Sigmoid colon (tissue), 6 donors: ENCODE measurements at regions not wholly inside any gene's neighbourhood (a gene's known extent, or its start where the extent isn't known, plus 50 kb on each side); places are given as distances from the start of the nearest gene placed in this dataset.
A peak's percentile ranks its signal among the peaks of the same experiment; 100 is the strongest.

Source experiments
- DNase-seq: peaks from one replicate; pipeline ENCODE4 v3.0.0-alpha.2; 2019
- H3K27ac ChIP-seq, 4 donors: fragments of 200-600 bp; sonication (generic); one replicate each; pipeline ENCODE4 v1.5.1; 2016 to 2019; ENCODE audit warnings: mild to moderate bottlenecking in 1 of 4
- H3K27me3 ChIP-seq, 3 donors: fragments of 200-600 bp; sonication (generic); one replicate each; pipeline ENCODE4 v1.5.1; 2019; ENCODE audit warnings: mild to moderate bottlenecking in 1 of 3
- H3K36me3 ChIP-seq, 4 donors: fragments of 200-600 bp; sonication (generic); one replicate each; pipeline ENCODE4 v1.5.1; 2016 to 2019
- H3K4me1 ChIP-seq, 4 donors: fragments of 200-600 bp; sonication (generic); one replicate each; pipeline ENCODE4 v1.5.1; 2017 to 2019
- H3K4me3 ChIP-seq, 4 donors: fragments of 200-600 bp; sonication (generic); one replicate each; pipeline ENCODE4 v1.5.1; 2017 to 2019; ENCODE audit warnings: mild to moderate bottlenecking in 2 of 4, moderate library complexity in 1 of 4
- H3K9me3 ChIP-seq, 4 donors: fragments of 200-600 bp in 3 of 4; sonication (generic) in 3 of 4; one replicate each; pipeline versions ENCODE4 v1.5.1 to v1.6.1; 2013 to 2019
- EP300 ChIP-seq, 4 donors: sonication (generic); formaldehyde crosslinking; IDR thresholded peaks; one replicate each; pipeline ENCODE4 v1.6.1; 2017; ENCODE audit warnings: antibody characterized with exemption in 4 of 4
- POLR2A ChIP-seq, 2 donors: fragments of 450-650 bp; IDR thresholded peaks; one replicate each; pipeline ENCODE4 v1.6.1; 2016; ENCODE audit warnings: antibody characterized with exemption in 2 of 2, mild to moderate bottlenecking in 2 of 2, moderate library complexity in 2 of 2
- POLR2AphosphoS5 ChIP-seq, 4 donors: sonication (generic); formaldehyde crosslinking; IDR thresholded peaks; one replicate each; pipeline ENCODE4 v1.6.1; 2017; ENCODE audit warnings: antibody characterized with exemption in 4 of 4
- WGBS, 2 donors: extraction: QIAGEN DNeasy Blood & Tissue Kit; methylation state at CpG; one replicate each; pipeline ENCODE4 v1.1.7; 2013; 5-methylcytosine and 5-hydroxymethylcytosine counted together
- intact Hi-C: fragments of 100-400 bp; cut with DNase I; formaldehyde crosslinking; loops from one replicate; pipeline ENCODE4 v1.15.1; 2023
- TF ChIP-seq, protein P1 (sequence below), 4 experiments: fragments of 450-650 bp in 3 of 4; fragments of 200-600 bp in 1 of 4; IDR thresholded peaks; one replicate each; pipeline ENCODE4 v1.5.1; 2016 to 2019; ENCODE audit warnings: antibody characterized with exemption in 4 of 4, mild to moderate bottlenecking in 3 of 4, moderate library complexity in 2 of 4
- donor health status: healthy with polysubstance abuse.
- donor health status: healthy.

DNA sequence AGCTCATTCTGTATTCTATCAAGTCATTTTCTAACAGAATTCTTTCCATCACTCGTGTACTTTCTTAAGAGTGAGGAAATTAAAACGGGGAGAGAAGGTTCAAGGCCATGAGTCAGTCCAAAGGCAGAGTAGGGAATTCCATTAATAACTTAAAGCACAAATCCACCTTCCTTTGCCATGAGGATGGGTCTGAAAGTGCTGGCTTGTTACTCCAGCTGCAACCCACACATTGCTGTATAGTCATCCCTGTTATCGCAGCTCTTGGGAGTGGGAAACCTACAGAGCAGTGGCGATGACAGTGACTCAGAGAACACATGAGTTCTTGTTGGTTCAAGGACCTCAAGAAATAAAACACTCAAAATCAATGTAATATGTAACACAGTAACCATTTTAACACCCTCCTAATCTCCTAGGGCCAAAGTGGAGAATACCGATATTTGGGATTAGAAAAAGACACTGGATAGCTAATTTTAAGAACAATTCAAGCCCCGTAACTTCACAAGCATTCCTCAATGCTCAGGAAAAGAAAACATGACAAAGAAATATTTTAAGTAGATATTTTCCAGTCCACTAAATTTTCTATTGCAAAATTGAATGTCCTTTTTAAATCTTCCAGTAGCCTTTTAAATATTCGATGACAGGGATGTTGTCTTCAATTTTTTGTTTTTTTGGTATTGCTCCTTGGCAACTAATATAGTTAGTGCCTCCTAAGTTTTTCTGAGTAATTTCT is 179.9 kb upstream of the THBS1 start:
- Histone ChIP-seq H3K4me1 (peaks cover 0 to 22% (median 14%) of the 10 kb centered on the region in 4 donors), H3K36me3 (no peaks in the 10 kb centered on the region), H3K27me3 (no peaks in the 10 kb centered on the region), H3K27ac (peak overlapping the region in 3 of 4 donors; percentile 15 to 65 (median 60)), H3K4me3 (no peak overlapping the region), H3K9me3 (no peaks in the 10 kb centered on the region)
- no peak for DNase-seq
- TF ChIP-seq POLR2A (IDR thresholded peaks at IDR 0.05) (no peak), POLR2AphosphoS5 (IDR thresholded peaks at IDR 0.05) (peak in 3 of 4 donors; percentile 30 to 55 (median 49))
- intact Hi-C loops, result loop anchor here (10.0 kb wide), 1 partner anchor 534 kb away; the partner anchor contains the start of gene EIF2AK4
- 94 to 96% methylated on average over 7 of the region's 7 CpGs for WGBS, 2 donors

DNA sequence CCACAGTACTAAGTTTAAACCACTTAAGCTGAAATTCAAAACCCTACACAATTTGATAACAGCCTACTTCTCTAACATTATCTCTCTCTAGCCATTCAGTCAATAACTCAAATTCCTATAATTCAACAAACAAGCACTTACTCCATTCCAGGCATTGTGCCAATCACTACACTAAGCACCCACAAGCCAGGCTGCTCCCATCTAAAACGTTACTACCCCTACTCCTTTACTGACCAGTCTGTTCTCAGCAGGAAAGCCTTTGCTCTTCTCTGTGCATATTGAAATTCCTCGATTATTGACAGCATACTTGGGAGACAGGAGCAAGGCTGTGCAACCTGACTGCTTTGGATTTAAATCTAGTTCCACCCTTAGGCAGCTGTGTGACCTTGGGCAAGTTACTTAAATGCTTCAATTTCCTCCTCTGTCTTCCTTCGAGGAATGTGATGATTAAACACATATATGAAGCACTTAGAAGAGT is 177.2 kb upstream of the THBS1 start:
- intact Hi-C loops, result loop anchor here (10.0 kb wide), 1 partner anchor 531 kb away; the partner anchor contains the start of gene EIF2AK4
- Histone ChIP-seq H3K27ac (no peak overlapping the region), H3K36me3 (no peaks in the 10 kb centered on the region), H3K4me3 (no peak overlapping the region), H3K27me3 (no peaks in the 10 kb centered on the region), H3K4me1 (peaks cover 0 to 22% (median 14%) of the 10 kb centered on the region in 4 donors), H3K9me3 (no peaks in the 10 kb centered on the region)
- WGBS, 2 donors, result 6 to 54% methylated on average over 3 of the region's 3 CpGs
- TF ChIP-seq POLR2AphosphoS5 (IDR thresholded peaks at IDR 0.05), result no peak
- DNase-seq, result no peak

DNA sequence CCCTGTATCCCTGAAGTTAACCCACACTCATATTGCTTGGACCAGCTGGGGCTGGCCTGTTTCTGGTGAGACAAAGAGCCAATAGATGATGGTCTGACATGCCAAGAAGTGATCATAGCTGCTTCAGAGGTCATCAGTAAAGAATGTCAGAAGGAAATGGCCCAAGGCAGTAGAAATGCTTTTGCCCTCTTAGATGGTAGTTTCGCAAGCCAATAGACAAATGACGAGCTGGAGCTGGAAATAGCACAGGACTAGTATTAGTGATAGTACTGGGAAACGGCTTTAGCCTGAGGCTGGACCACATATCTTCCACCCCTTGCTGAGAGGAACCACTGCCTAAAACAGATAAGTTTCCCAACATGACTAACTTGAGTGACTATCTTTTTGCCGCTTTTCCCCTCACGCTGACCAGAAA is 176.1 kb upstream of the THBS1 start:
- no peaks in the 10 kb centered on the region for H3K27me3 ChIP-seq
- no peak overlapping the region for H3K27ac ChIP-seq
- no peaks in the 10 kb centered on the region for H3K9me3 ChIP-seq
- H3K4me3 ChIP-seq, result no peak overlapping the region
- intact Hi-C loops, result loop anchor here (10.0 kb wide), 1 partner anchor 530 kb away; the partner anchor contains the start of gene EIF2AK4
- WGBS, 2 donors, result 81 to 83% methylated on average over 5 of the region's 5 CpGs
- no peaks in the 10 kb centered on the region for H3K36me3 ChIP-seq
- no peak for DNase-seq
- TF ChIP-seq POLR2A (IDR thresholded peaks at IDR 0.05), result no peak
- peaks cover 0 to 22% (median 14%) of the 10 kb centered on the region in 4 donors for H3K4me1 ChIP-seq

DNA sequence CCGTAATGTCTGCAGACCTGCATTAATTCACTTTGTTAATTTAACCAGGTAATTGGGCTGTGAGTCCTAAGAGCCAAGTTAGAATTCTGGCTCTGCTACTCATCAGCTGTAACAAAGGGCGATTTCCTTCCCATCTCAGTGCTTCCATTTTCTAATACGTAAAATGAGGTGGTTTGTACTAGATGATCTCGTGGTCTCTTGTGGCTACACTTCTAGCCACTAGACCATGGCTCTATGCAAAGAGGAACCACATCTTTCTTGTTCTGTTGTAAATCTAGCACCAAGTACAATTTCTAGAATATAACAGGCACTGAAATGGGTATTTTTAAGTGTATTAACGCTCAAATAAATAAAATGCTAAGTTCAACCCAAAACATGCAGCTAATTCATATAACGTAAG is 174.4 kb upstream of the THBS1 start:
- Histone ChIP-seq H3K27ac (no peak overlapping the region), H3K4me1 (peaks cover 0 to 12% (median 5%) of the 10 kb centered on the region in 4 donors), H3K27me3 (no peaks in the 10 kb centered on the region), H3K4me3 (no peak overlapping the region), H3K36me3 (no peaks in the 10 kb centered on the region), H3K9me3 (no peaks in the 10 kb centered on the region)
- no peak for TF ChIP-seq EP300 (IDR thresholded peaks at IDR 0.05)
- TF ChIP-seq POLR2AphosphoS5 (IDR thresholded peaks at IDR 0.05), result no peak
- TF ChIP-seq POLR2A (IDR thresholded peaks at IDR 0.05), result no peak
- TF ChIP-seq, protein P1, sequence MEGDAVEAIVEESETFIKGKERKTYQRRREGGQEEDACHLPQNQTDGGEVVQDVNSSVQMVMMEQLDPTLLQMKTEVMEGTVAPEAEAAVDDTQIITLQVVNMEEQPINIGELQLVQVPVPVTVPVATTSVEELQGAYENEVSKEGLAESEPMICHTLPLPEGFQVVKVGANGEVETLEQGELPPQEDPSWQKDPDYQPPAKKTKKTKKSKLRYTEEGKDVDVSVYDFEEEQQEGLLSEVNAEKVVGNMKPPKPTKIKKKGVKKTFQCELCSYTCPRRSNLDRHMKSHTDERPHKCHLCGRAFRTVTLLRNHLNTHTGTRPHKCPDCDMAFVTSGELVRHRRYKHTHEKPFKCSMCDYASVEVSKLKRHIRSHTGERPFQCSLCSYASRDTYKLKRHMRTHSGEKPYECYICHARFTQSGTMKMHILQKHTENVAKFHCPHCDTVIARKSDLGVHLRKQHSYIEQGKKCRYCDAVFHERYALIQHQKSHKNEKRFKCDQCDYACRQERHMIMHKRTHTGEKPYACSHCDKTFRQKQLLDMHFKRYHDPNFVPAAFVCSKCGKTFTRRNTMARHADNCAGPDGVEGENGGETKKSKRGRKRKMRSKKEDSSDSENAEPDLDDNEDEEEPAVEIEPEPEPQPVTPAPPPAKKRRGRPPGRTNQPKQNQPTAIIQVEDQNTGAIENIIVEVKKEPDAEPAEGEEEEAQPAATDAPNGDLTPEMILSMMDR (IDR thresholded peaks at IDR 0.05), result no peak
- WGBS, 2 donors, result 80 to 93% methylated on average over 6 of the region's 6 CpGs
- no peak for DNase-seq
- intact Hi-C loops, result loop anchor here (10.0 kb wide), 1 partner anchor 528 kb away; the partner anchor contains the start of gene EIF2AK4

DNA sequence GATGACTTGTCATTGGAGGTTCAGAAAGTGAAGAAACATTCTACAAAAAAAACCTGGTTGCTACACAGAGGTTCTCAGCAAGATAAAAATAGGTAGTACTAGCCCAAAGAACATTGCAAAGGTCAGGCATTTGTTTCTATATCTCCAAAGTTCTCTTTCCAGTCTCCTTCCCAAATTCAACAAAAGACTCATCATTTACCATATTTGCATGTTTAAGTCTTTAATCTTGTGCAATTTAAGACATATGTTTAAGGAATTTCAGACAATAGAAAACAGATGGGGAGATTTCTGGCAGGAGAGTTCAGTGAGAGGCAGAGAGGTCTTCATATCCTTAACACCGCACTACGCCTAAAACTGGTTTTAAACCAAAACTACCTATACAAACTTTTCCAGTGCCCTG is 173.8 kb upstream of the THBS1 start:
- H3K9me3 ChIP-seq, result no peaks in the 10 kb centered on the region

More for the DNA sequence above, 173.8 kb upstream of the THBS1 start:
- intact Hi-C loops, result loop anchor here (10.0 kb wide), 1 partner anchor 528 kb away; the partner anchor contains the start of gene EIF2AK4
- Histone ChIP-seq H3K27me3 (no peaks in the 10 kb centered on the region), H3K27ac (no peak overlapping the region), H3K4me3 (no peak overlapping the region), H3K36me3 (no peaks in the 10 kb centered on the region), H3K4me1 (peaks cover 0 to 6% (median 0%) of the 10 kb centered on the region in 4 donors)
- TF ChIP-seq EP300 (IDR thresholded peaks at IDR 0.05), result no peak
- TF ChIP-seq POLR2AphosphoS5 (IDR thresholded peaks at IDR 0.05), result no peak
- TF ChIP-seq POLR2A (IDR thresholded peaks at IDR 0.05), result no peak
- TF ChIP-seq, protein P1 (IDR thresholded peaks at IDR 0.05), result no peak
- 98% methylated on average over 2 of the region's 2 CpGs for WGBS, 2 donors
- DNase-seq, result no peak
